ENCODE measurements at regions not wholly inside any gene's neighbourhood (a gene's known extent, or its start where the extent isn't known, plus 50 kb on each side); places are given as distances from the start of the nearest gene placed in this dataset.

DNA sequence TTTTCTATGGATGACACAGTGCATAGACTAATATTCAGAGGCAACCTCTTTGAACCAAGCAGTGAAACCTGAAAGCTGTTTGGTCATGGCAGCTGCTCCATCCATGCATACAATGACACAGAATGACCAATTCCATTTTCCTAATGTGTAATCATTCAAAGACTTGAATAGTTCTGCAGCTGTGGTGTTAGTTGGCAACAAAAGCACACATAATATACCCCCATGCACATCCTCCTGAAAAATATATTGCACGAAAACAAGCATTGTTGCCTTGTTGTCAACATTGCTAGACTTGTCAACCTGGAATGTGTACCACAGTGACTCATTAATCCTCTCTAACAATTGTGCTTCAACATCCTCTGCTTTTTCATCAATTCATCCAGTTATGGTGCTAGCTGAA lies 71.0 kb upstream of the SEMA6A start (continued):
- TF ChIP-seq, protein P1, sequence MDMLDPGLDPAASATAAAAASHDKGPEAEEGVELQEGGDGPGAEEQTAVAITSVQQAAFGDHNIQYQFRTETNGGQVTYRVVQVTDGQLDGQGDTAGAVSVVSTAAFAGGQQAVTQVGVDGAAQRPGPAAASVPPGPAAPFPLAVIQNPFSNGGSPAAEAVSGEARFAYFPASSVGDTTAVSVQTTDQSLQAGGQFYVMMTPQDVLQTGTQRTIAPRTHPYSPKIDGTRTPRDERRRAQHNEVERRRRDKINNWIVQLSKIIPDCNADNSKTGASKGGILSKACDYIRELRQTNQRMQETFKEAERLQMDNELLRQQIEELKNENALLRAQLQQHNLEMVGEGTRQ (IDR thresholded peaks at IDR 0.05) = no peak
- TF ChIP-seq HEYL (CRISPR knock-in tag; IDR thresholded peaks at IDR 0.05) = no peak
- TF ChIP-seq RNF2 (IDR thresholded peaks at IDR 0.05; ENCODE audit: borderline replicate concordance, low read depth) = no peak
- TF ChIP-seq RCOR1 (IDR thresholded peaks at IDR 0.05; ENCODE audit: low read depth, low read length) = no peak
- TF ChIP-seq, protein P2, sequence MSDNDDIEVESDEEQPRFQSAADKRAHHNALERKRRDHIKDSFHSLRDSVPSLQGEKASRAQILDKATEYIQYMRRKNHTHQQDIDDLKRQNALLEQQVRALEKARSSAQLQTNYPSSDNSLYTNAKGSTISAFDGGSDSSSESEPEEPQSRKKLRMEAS (IDR thresholded peaks at IDR 0.05) = no peak
- TF ChIP-seq SREBF2 (IDR thresholded peaks at IDR 0.05) = no peak
- no peak for TF ChIP-seq PHF8 (IDR thresholded peaks at IDR 0.05; ENCODE audit: borderline replicate concordance, low read depth)

DNA sequence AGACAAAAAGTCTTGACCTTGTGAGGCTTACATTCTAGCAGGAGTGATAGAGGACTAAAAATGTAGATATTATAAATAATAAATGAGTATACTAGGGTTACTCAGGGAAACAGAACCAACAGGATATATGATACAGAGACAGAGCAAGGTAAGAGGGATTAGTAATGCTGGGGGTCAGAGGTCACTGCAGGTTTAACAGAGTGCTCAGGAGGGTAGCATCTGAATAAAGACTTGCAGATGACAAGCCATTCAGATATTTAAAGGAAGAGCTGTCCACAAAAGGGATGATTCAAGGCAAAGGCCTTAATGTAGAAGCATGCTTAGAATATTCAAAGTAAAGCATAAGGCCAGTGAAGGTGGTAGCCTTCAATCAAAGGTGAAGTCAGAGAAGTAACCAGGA lies 65.6 kb upstream of the SEMA6A start:
- DNase-seq (ENCODE audit: low read depth in 1 of 2, low spot score in 1 of 2) = no peak
- no peaks in the 10 kb centered on the region for H3K9me3 ChIP-seq
- H3K4me3 ChIP-seq = no peak overlapping the region
- no peaks in the 10 kb centered on the region for H3K4me1 ChIP-seq
- ATAC-seq = no peak
- POLR2A ChIA-PET = no interaction called here
- TF ChIP-seq HOXB13 (CRISPR knock-in tag; IDR thresholded peaks at IDR 0.05; ENCODE audit: low read depth) = no peak
- H3K4me2 ChIP-seq = no peak overlapping the region
- no peak overlapping the region for H3K27ac ChIP-seq
- FAIRE-seq = no peak
- CTCF ChIA-PET = no interaction called here

GRCh38 chr5:116637149-116637740 lies 62.6 kb upstream of the SEMA6A start:
- WGBS (ENCODE audit: missing lambda C conversion rate) = 11% methylated on average over 4 of the region's 4 CpGs
- ATAC-seq (no peak), DNase-seq (ENCODE audit: low read depth in 1 of 2, low spot score in 1 of 2) (no peak), FAIRE-seq (no peak)
- Histone ChIP-seq H3K4me2 (no peak overlapping the region), H3K4me3 (no peak overlapping the region), H3K4me1 (no peaks in the 10 kb centered on the region), H3K9me3 (no peaks in the 10 kb centered on the region), H3K27ac (no peak overlapping the region)
- no peak for TF ChIP-seq ZNF302 (CRISPR knock-in tag; IDR thresholded peaks at IDR 0.05)
- TF ChIP-seq TP53 (CRISPR knock-in tag; IDR thresholded peaks at IDR 0.05) = no peak
- TF ChIP-seq PBX3 (IDR thresholded peaks at IDR 0.05) = no peak
- no peak for TF ChIP-seq RFX5 (IDR thresholded peaks at IDR 0.05)
- TF ChIP-seq CBX8 (IDR thresholded peaks at IDR 0.05) = no peak
- TF ChIP-seq EP300 (IDR thresholded peaks at IDR 0.05) = no peak
- no peak for TF ChIP-seq NFE2L2 (conservative IDR thresholded peaks at IDR 0.05; ENCODE audit: low read length)
- CTCF ChIA-PET = interaction anchor here (1.5 kb wide), 1 partner anchor 11 kb away, joined by 3 read pairs; no protein-coding TSS in a partner anchor
- POLR2A ChIA-PET = no interaction called here

DNA sequence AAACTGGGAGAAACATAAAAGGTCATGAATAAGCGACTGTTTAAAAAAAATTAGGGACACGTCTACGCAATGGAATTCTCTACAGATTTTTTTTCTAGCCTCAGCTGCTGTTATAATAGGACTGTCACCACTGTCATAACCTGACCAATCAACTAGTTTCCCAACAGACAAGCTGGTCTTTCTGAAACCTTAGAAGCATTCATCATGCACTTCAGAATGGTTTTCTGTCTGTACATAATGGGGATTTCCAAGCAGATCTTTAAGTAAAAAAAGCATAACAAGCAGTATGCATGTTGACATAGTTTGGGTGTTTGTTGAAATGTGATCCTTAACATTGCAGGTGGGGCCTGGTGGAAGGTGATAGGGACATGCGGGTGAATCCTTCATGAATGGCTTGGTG lies 58.3 kb upstream of the SEMA6A start:
- ChIA-PET POLR2A (no interaction called here), CTCF (no interaction called here)
- DNase-seq (ENCODE audit: low read depth in 1 of 2, low spot score in 1 of 2) = no peak
- H3K9me3 ChIP-seq = no peaks in the 10 kb centered on the region
- H3K4me2 ChIP-seq = no peak overlapping the region
- H3K27ac ChIP-seq = no peak overlapping the region
- ATAC-seq = no peak
- FAIRE-seq = no peak
- WGBS (ENCODE audit: missing lambda C conversion rate) = 32% methylated on average over 4 of the region's 4 CpGs
- no peak overlapping the region for H3K4me3 ChIP-seq
- H3K4me1 ChIP-seq = no peaks in the 10 kb centered on the region
- TF ChIP-seq KDM1A (IDR thresholded peaks at IDR 0.05; ENCODE audit: low read depth) (no peak), ZSCAN20 (CRISPR knock-in tag; IDR thresholded peaks at IDR 0.05) (no peak), GATA3 (IDR thresholded peaks at IDR 0.05; ENCODE audit: borderline replicate concordance) (no peak), EHMT2 (IDR thresholded peaks at IDR 0.05; ENCODE audit: low read depth) (no peak), CTCF (IDR thresholded peaks at IDR 0.05) (no peak), MAZ (IDR thresholded peaks at IDR 0.05; ENCODE audit: borderline replicate concordance, low read depth, low read length) (no peak), PHF8 (IDR thresholded peaks at IDR 0.05; ENCODE audit: borderline replicate concordance, low read depth) (no peak), NPAS2 (CRISPR knock-in tag; IDR thresholded peaks at IDR 0.05; ENCODE audit: borderline replicate concordance) (no peak)
- TF ChIP-seq, protein P3, sequence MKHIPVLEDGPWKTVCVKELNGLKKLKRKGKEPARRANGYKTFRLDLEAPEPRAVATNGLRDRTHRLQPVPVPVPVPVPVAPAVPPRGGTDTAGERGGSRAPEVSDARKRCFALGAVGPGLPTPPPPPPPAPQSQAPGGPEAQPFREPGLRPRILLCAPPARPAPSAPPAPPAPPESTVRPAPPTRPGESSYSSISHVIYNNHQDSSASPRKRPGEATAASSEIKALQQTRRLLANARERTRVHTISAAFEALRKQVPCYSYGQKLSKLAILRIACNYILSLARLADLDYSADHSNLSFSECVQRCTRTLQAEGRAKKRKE (CRISPR knock-in tag; IDR thresholded peaks at IDR 0.05; ENCODE audit: low read depth) = no peak
- TF ChIP-seq, protein P4, sequence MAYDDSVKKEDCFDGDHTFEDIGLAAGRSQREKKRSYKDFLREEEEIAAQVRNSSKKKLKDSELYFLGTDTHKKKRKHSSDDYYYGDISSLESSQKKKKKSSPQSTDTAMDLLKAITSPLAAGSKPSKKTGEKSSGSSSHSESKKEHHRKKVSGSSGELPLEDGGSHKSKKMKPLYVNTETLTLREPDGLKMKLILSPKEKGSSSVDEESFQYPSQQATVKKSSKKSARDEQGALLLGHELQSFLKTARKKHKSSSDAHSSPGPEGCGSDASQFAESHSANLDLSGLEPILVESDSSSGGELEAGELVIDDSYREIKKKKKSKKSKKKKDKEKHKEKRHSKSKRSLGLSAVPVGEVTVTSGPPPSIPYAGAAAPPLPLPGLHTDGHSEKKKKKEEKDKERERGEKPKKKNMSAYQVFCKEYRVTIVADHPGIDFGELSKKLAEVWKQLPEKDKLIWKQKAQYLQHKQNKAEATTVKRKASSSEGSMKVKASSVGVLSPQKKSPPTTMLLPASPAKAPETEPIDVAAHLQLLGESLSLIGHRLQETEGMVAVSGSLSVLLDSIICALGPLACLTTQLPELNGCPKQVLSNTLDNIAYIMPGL (CRISPR knock-in tag; IDR thresholded peaks at IDR 0.05; ENCODE audit: borderline replicate concordance) = no peak
- TF ChIP-seq, protein P5, sequence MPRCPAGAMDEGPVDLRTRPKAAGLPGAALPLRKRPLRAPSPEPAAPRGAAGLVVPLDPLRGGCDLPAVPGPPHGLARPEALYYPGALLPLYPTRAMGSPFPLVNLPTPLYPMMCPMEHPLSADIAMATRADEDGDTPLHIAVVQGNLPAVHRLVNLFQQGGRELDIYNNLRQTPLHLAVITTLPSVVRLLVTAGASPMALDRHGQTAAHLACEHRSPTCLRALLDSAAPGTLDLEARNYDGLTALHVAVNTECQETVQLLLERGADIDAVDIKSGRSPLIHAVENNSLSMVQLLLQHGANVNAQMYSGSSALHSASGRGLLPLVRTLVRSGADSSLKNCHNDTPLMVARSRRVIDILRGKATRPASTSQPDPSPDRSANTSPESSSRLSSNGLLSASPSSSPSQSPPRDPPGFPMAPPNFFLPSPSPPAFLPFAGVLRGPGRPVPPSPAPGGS (IDR thresholded peaks at IDR 0.05) = no peak
